ENCODE measurements at regions not wholly inside any gene's neighbourhood (a gene's known extent, or its start where the extent isn't known, plus 50 kb on each side); places are given as distances from the start of the nearest gene placed in this dataset.

- H3K9me3 ChIP-seq: peaks cover 0 to 20% (median 8%) of the 10 kb centered on the region in 8 donors
- TF ChIP-seq, protein P1, sequence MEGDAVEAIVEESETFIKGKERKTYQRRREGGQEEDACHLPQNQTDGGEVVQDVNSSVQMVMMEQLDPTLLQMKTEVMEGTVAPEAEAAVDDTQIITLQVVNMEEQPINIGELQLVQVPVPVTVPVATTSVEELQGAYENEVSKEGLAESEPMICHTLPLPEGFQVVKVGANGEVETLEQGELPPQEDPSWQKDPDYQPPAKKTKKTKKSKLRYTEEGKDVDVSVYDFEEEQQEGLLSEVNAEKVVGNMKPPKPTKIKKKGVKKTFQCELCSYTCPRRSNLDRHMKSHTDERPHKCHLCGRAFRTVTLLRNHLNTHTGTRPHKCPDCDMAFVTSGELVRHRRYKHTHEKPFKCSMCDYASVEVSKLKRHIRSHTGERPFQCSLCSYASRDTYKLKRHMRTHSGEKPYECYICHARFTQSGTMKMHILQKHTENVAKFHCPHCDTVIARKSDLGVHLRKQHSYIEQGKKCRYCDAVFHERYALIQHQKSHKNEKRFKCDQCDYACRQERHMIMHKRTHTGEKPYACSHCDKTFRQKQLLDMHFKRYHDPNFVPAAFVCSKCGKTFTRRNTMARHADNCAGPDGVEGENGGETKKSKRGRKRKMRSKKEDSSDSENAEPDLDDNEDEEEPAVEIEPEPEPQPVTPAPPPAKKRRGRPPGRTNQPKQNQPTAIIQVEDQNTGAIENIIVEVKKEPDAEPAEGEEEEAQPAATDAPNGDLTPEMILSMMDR (IDR thresholded peaks at IDR 0.05 in 8 of 11, conservative IDR thresholded peaks at IDR 0.05 in 3 of 11): no peak
- peak in 2 of 3 donors; percentile 28 to 31 for TF ChIP-seq POLR2AphosphoS5 (IDR thresholded peaks at IDR 0.05)
- H3K27me3 ChIP-seq (replicated peaks in 1 of 7): peaks cover 0 to 33% (median 0%) of the 10 kb centered on the region in 7 donors
- H3K27ac ChIP-seq: no peak overlapping the region
- 43 to 57% (median 47%) methylated on average over 3 to 5 of the region's 5 CpGs for WGBS, 5 donors
- H3K36me3 ChIP-seq: no peaks in the 10 kb centered on the region
- intact Hi-C loops (cut with DNase I; ENCODE audit: low total_unique reads): no loop called here
- no peak for DNase-seq
- H3K4me1 ChIP-seq: no peaks in the 10 kb centered on the region
- no peak overlapping the region for H3K4me3 ChIP-seq
These were observed 147.1 kb downstream of the WDR11 start for GRCh38 chr10:120998251-120998650.

GRCh38 chr10:120998782-120999285 lies 147.7 kb downstream of the WDR11 start:
- no peak for DNase-seq
- no peaks in the 10 kb centered on the region for H3K36me3 ChIP-seq
- peaks cover 0 to 33% (median 0%) of the 10 kb centered on the region in 7 donors for H3K27me3 ChIP-seq (replicated peaks in 1 of 7)
- 77 to 91% (median 85%) methylated on average over 6 of the region's 6 CpGs for WGBS, 5 donors
- peaks cover 0 to 18% (median 7%) of the 10 kb centered on the region in 8 donors for H3K9me3 ChIP-seq
- no peak overlapping the region for H3K4me3 ChIP-seq
- H3K4me1 ChIP-seq: no peaks in the 10 kb centered on the region
- no peak overlapping the region for H3K27ac ChIP-seq
- intact Hi-C loops (cut with DNase I; ENCODE audit: low total_unique reads): no loop called here
- TF ChIP-seq, protein P1 (IDR thresholded peaks at IDR 0.05 in 8 of 11, conservative IDR thresholded peaks at IDR 0.05 in 3 of 11): no peak
- TF ChIP-seq POLR2A (IDR thresholded peaks at IDR 0.05): no peak
- TF ChIP-seq POLR2AphosphoS5 (IDR thresholded peaks at IDR 0.05): no peak

DNA sequence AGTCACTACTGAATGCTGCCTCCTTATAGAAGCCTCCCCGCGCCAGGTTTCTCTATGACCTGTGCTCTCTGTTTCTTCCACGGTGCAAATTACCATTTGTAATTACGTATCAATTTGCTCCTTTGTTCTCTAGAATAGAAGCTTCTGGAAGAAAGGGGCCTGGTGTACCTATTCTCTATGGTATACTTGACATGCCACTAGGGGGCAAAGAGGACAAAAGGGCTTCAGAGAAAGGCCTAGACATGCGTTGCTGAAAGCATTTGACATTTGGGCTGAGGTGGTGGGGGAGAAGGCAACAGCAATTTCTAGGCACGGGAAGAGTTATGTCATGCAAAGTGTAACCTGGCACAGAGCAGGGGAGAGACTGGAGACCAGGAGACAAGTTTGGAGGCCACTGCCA lies 148.7 kb downstream of the WDR11 start:
- H3K4me1 ChIP-seq: no peaks in the 10 kb centered on the region
- no peaks in the 10 kb centered on the region for H3K36me3 ChIP-seq
- H3K27me3 ChIP-seq (replicated peaks in 1 of 7): peaks cover 0 to 33% (median 0%) of the 10 kb centered on the region in 7 donors
- H3K4me3 ChIP-seq: no peak overlapping the region
- no peak for TF ChIP-seq POLR2A (IDR thresholded peaks at IDR 0.05)
- TF ChIP-seq, protein P1 (IDR thresholded peaks at IDR 0.05 in 8 of 11, conservative IDR thresholded peaks at IDR 0.05 in 3 of 11): no peak
- TF ChIP-seq POLR2AphosphoS5 (IDR thresholded peaks at IDR 0.05): no peak
- H3K9me3 ChIP-seq: peaks cover 0 to 17% (median 11%) of the 10 kb centered on the region in 8 donors
- intact Hi-C loops (cut with DNase I; ENCODE audit: low total_unique reads): no loop called here
- DNase-seq: no peak
- no peak overlapping the region for H3K27ac ChIP-seq
- whole genome bisulfite sequencing, 5 donors: 85 to 89% (median 88%) methylated on average over 6 of the region's 6 CpGs

GRCh38 chr10:121002586-121003205 lies 151.5 kb downstream of the WDR11 start:
- Histone ChIP-seq H3K27me3 (replicated peaks in 1 of 7) (peaks cover 0 to 27% (median 0%) of the 10 kb centered on the region in 7 donors), H3K9me3 (peaks cover 9 to 45% (median 39%) of the 10 kb centered on the region in 8 donors), H3K27ac (no peak overlapping the region), H3K4me1 (no peaks in the 10 kb centered on the region), H3K36me3 (no peaks in the 10 kb centered on the region), H3K4me3 (no peak overlapping the region)
- intact Hi-C loops (cut with DNase I; ENCODE audit: low total_unique reads): no loop called here
- TF ChIP-seq POLR2AphosphoS5 (IDR thresholded peaks at IDR 0.05) (no peak), POLR2A (IDR thresholded peaks at IDR 0.05) (no peak)
- TF ChIP-seq, protein P1 (IDR thresholded peaks at IDR 0.05 in 8 of 11, conservative IDR thresholded peaks at IDR 0.05 in 3 of 11): no peak
- DNase-seq: no peak
- 66 to 78% (median 73%) methylated on average over 6 of the region's 6 CpGs for WGBS, 5 donors
